HEK293T (cell line): ENCODE measurements at regions not wholly inside any gene's neighbourhood (a gene's known extent, or its start where the extent isn't known, plus 50 kb on each side); places are given as distances from the start of the nearest gene placed in this dataset.

Experiments
- CTCF ChIA-PET: fragments of 350-600 bp; formaldehyde crosslinking; extraction: SDS; loops from one replicate; lab custom pipeline; 2021; ENCODE audit warnings: antibody characterized with exemption, inconsistent platforms; lab: Yijun Ruan, JAX
- POLR2A ChIA-PET: fragments of 350-600 bp; formaldehyde crosslinking; extraction: SDS; loops from one replicate; lab custom pipeline; 2020; ENCODE audit warnings: antibody characterized with exemption, inconsistent platforms; lab: Yijun Ruan, JAX
- DNase-seq: peaks from one replicate; pipeline ENCODE4 v3.0.0; 2012; ENCODE audit warnings: mixed read lengths; ENCODE audit errors: extremely low spot score
- ARNT ChIP-seq: fragments of 450-650 bp; IDR thresholded peaks from 2 replicates; pipeline ENCODE4 v1.6.1; 2017; ENCODE audit warnings: mild to moderate bottlenecking
- BHLHE40 ChIP-seq: fragments of 450-650 bp; IDR thresholded peaks from 2 replicates; pipeline ENCODE4 v1.6.1; 2016; ENCODE audit warnings: mild to moderate bottlenecking, moderate library complexity, borderline replicate concordance
- CTBP1 ChIP-seq: fragments of 450-650 bp; IDR thresholded peaks from 2 replicates; pipeline ENCODE4 v1.6.1; 2016; ENCODE audit warnings: borderline replicate concordance
- ELF4 ChIP-seq: fragments of 450-650 bp; IDR thresholded peaks from 2 replicates; pipeline ENCODE4 v1.6.1; 2017; ENCODE audit warnings: antibody characterized with exemption
- FOXA1 ChIP-seq: fragments of 450-650 bp; IDR thresholded peaks from 2 replicates; pipeline ENCODE4 v1.6.1; 2016; ENCODE audit warnings: mild to moderate bottlenecking
- FOXK2 ChIP-seq: fragments of 450-650 bp; IDR thresholded peaks from 2 replicates; pipeline ENCODE4 v1.6.1; 2016; ENCODE audit warnings: mild to moderate bottlenecking
- FOXM1 ChIP-seq: fragments of 450-650 bp; IDR thresholded peaks from 2 replicates; pipeline ENCODE4 v1.6.1; 2017; ENCODE audit warnings: mild to moderate bottlenecking, borderline replicate concordance
- HDGF ChIP-seq: fragments of 450-650 bp; IDR thresholded peaks from 2 replicates; pipeline ENCODE4 v1.6.1; 2017; ENCODE audit warnings: antibody characterized with exemption, borderline replicate concordance
- L3MBTL2 ChIP-seq: fragments of 450-650 bp; conservative IDR thresholded peaks from 2 replicates; pipeline ENCODE4 v1.6.1; 2016; ENCODE audit warnings: mild to moderate bottlenecking
- LEF1 ChIP-seq: fragments of 450-650 bp; IDR thresholded peaks from 2 replicates; pipeline ENCODE4 v1.6.1; 2017; ENCODE audit warnings: mild to moderate bottlenecking, borderline replicate concordance
- NFRKB ChIP-seq: fragments of 450-650 bp; IDR thresholded peaks from 2 replicates; pipeline ENCODE4 v1.6.1; 2016; ENCODE audit warnings: mild to moderate bottlenecking, moderate library complexity
- SP1 ChIP-seq: fragments of 450-650 bp; IDR thresholded peaks from 2 replicates; pipeline ENCODE4 v1.6.1; 2017
- SUZ12 ChIP-seq: fragments of 450-650 bp; IDR thresholded peaks from 2 replicates; pipeline ENCODE4 v1.6.1; 2016; ENCODE audit warnings: mild to moderate bottlenecking
- TARDBP ChIP-seq: fragments of 450-650 bp; IDR thresholded peaks from 2 replicates; pipeline ENCODE4 v1.6.1; 2016
- ZNF384 ChIP-seq: fragments of 450-650 bp; IDR thresholded peaks from 2 replicates; pipeline ENCODE4 v1.6.1; 2016
- TF ChIP-seq, protein P1 (sequence below): fragments of 450-650 bp; IDR thresholded peaks from 2 replicates; pipeline ENCODE4 v1.6.1; 2016

DNA sequence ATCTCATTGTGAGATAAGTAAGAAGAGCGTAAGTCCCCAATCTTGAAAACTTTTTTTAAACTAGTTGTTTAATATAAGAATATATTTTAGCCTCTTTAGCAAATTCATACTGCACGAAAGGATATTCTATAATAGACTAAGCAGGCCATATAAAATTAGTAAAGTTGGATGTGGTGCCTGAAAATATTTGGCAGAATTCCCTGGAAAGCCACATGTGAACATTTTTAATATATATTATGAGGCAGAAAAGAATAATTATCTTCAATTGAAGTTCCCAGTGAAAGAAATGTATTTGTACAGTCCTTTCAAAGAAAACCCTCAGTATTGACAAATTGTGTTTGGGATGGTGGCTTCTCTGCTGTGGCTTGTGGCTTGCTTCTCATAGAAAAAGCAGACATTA is 237.5 kb upstream of the JAG1 start:
- ChIA-PET POLR2A (no interaction called here), CTCF (no interaction called here)
- TF ChIP-seq LEF1 (no peak), HDGF (no peak), TARDBP (no peak), ARNT (no peak), FOXM1 (no peak), SP1 (no peak), ZNF384 (no peak), NFRKB (no peak), FOXK2 (no peak), ELF4 (no peak), BHLHE40 (no peak)
- TF ChIP-seq, protein P1, sequence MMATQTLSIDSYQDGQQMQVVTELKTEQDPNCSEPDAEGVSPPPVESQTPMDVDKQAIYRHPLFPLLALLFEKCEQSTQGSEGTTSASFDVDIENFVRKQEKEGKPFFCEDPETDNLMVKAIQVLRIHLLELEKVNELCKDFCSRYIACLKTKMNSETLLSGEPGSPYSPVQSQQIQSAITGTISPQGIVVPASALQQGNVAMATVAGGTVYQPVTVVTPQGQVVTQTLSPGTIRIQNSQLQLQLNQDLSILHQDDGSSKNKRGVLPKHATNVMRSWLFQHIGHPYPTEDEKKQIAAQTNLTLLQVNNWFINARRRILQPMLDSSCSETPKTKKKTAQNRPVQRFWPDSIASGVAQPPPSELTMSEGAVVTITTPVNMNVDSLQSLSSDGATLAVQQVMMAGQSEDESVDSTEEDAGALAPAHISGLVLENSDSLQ = no peak
- no peak for DNase-seq

- TF ChIP-seq FOXM1 (no peak), L3MBTL2 (no peak), ZNF384 (no peak), CTBP1 (no peak), BHLHE40 (no peak), ARNT (no peak), ELF4 (no peak), LEF1 (no peak), FOXA1 (no peak), TARDBP (no peak), HDGF (no peak), NFRKB (no peak), SUZ12 (no peak), FOXK2 (no peak), SP1 (no peak)
- TF ChIP-seq, protein P1 = no peak
- no peak for DNase-seq
- POLR2A ChIA-PET = no interaction called here
- CTCF ChIA-PET = interaction anchor here (0.6 kb wide), 1 partner anchor 19 kb away, joined by 3 read pairs; no protein-coding TSS in a partner anchor
These were observed 242.0 kb upstream of the JAG1 start for GRCh38 chr20:10915815-10916214.

DNA sequence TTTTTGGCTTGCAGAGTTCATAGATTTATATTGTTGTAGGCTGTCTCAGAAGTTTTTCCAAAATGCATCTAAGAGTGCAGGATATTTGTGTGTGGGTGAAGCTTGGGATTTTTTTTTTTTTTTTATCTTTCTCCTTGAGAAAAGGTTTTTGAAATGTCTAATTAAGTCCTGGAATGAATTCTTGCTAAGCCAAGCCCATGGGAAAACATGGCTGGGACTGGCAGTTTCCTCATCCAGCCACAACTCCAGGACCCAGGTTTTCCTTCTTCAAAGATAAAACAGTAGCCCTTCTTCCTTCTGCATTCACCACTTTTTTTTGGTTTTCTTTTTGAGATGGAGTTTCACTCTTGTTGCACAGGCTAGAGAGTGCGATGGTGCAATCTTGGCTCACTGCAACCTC is 242.5 kb upstream of the JAG1 start:
- TF ChIP-seq SUZ12 (no peak), CTBP1 (no peak)
- no peak for DNase-seq
- ChIA-PET CTCF (interaction anchor here (0.6 kb wide), 1 partner anchor 19 kb away, joined by 3 read pairs; no protein-coding TSS in a partner anchor), POLR2A (no interaction called here)

DNA sequence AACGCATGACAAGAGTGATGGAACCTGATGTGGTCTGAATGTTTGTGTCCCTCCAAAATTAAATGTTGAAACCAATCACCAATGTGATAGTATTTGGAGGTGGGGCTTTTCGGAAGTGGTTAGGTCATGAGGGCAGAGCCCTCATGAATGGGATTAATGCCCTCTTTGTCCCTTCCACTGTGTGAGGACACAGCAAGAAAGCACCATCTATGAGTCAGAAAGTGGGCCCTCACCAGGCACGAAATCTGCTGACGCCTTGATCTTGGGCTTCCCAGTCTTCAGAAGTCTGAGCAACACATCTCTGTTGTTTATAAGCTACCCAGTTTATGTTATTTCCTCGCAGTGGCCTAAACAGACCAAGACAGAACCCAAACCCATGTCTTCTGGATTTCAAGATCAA is 244.0 kb upstream of the JAG1 start:
- TF ChIP-seq CTBP1 (no peak), FOXK2 (no peak), NFRKB (no peak), BHLHE40 (no peak), LEF1 (no peak), ELF4 (no peak), SP1 (no peak), FOXM1 (no peak), L3MBTL2 (no peak), SUZ12 (no peak), HDGF (no peak), ARNT (no peak), TARDBP (no peak), FOXA1 (no peak), ZNF384 (no peak)
- TF ChIP-seq, protein P1 = no peak
- POLR2A ChIA-PET = no interaction called here
- DNase-seq = no peak
- CTCF ChIA-PET = no interaction called here

GRCh38 chr20:10919396-10920140 is 245.8 kb upstream of the JAG1 start:
- ChIA-PET CTCF (no interaction called here), POLR2A (no interaction called here)
- no peak for TF ChIP-seq ARNT
- TF ChIP-seq L3MBTL2 = no peak
- TF ChIP-seq CTBP1 = no peak
- TF ChIP-seq LEF1 = no peak
- TF ChIP-seq SUZ12 = no peak
- TF ChIP-seq TARDBP = no peak
- TF ChIP-seq FOXM1 = no peak
- TF ChIP-seq BHLHE40 = no peak
- no peak for TF ChIP-seq NFRKB
- TF ChIP-seq ELF4 = no peak
- TF ChIP-seq HDGF = no peak
- no peak for TF ChIP-seq FOXA1
- DNase-seq = no peak

GRCh38 chr20:10920396-10920795 is 246.6 kb upstream of the JAG1 start:
- POLR2A ChIA-PET = no interaction called here

More at GRCh38 chr20:10920396-10920795, 246.6 kb upstream of the JAG1 start:
- DNase-seq = no peak
- TF ChIP-seq BHLHE40 (no peak), L3MBTL2 (no peak), FOXK2 (no peak), NFRKB (no peak), SP1 (no peak), ZNF384 (no peak), LEF1 (no peak), TARDBP (no peak), HDGF (no peak)
- TF ChIP-seq, protein P1 = no peak
- CTCF ChIA-PET = no interaction called here
